Endodermal cell (in vitro differentiated cells): ENCODE measurements at regions not wholly inside any gene's neighbourhood (a gene's known extent, or its start where the extent isn't known, plus 50 kb on each side); places are given as distances from the start of the nearest gene placed in this dataset.

Source experiments
- DNase-seq: peaks from one replicate; pipeline ENCODE4 v3.0.0-alpha.2; 2017
- H3K27ac ChIP-seq: 2 replicates; pipeline ENCODE4 v1.5.1; 2013; ENCODE audit warnings: mild to moderate bottlenecking, low read depth, low read length, moderate library complexity
- H3K27me3 ChIP-seq: 2 replicates; pipeline ENCODE4 v1.6.1; 2013; ENCODE audit warnings: mild to moderate bottlenecking, low read length, moderate library complexity; ENCODE audit not compliant: insufficient read depth, control insufficient read depth, poor library complexity, severe bottlenecking
- H3K36me3 ChIP-seq: 2 replicates; pipeline ENCODE4 v1.7.0; 2013; ENCODE audit warnings: mild to moderate bottlenecking, low read length, moderate library complexity; ENCODE audit not compliant: control insufficient read depth, insufficient read depth
- H3K4me1 ChIP-seq: one replicate; pipeline ENCODE4 v1.7.0; 2013; ENCODE audit warnings: low read length; ENCODE audit not compliant: control insufficient read depth, insufficient read depth
- H3K4me3 ChIP-seq: 2 replicates; pipeline ENCODE4 v1.5.1; 2013; ENCODE audit warnings: mild to moderate bottlenecking, low read length, moderate library complexity
- H3K9ac ChIP-seq: 2 replicates; pipeline ENCODE4 v1.6.1; 2013; ENCODE audit warnings: mild to moderate bottlenecking, low read length, moderate library complexity; ENCODE audit not compliant: poor library complexity, severe bottlenecking; ENCODE audit errors: extremely low read depth
- H3K9me3 ChIP-seq: 2 replicates; pipeline ENCODE4 v1.6.1; 2013; ENCODE audit warnings: mild to moderate bottlenecking, low read length, moderate library complexity; ENCODE audit not compliant: control insufficient read depth
- H3K27ac Mint-ChIP-seq: 2 replicates; pipeline ENCODE4 v1.8.0; 2020; ENCODE audit warnings: mixed read lengths
- H3K27me3 Mint-ChIP-seq: 2 replicates; pipeline ENCODE4 v1.8.0; 2021; ENCODE audit warnings: mild to moderate bottlenecking, mixed read lengths; ENCODE audit not compliant: insufficient read depth
- H3K36me3 Mint-ChIP-seq: 2 replicates; pipeline ENCODE4 v1.8.0; 2020; ENCODE audit warnings: low read depth, mixed read lengths
- H3K4me1 Mint-ChIP-seq: 2 replicates; pipeline ENCODE4 v1.8.0; 2020; ENCODE audit warnings: mixed read lengths
- H3K4me3 Mint-ChIP-seq: 2 replicates; pipeline ENCODE4 v1.8.0; 2020; ENCODE audit warnings: mild to moderate bottlenecking, moderate library complexity, mixed read lengths
- H3K9me3 Mint-ChIP-seq: 2 replicates; pipeline ENCODE4 v1.8.0; 2020; ENCODE audit warnings: mild to moderate bottlenecking, mixed read lengths
- CTCF ChIP-seq: fragments of 200-600 bp; sonication (generic); conservative IDR thresholded peaks from 2 replicates; pipeline ENCODE4 v1.5.0; 2021; ENCODE audit warnings: antibody characterized with exemption, mild to moderate bottlenecking
- WGBS, 2 experiments: methylation state at CpG; one replicate each; pipeline versions ENCODE4 v1.1.5 to v1.1.7; 2013; ENCODE audit warnings: missing lambda C conversion rate in 2 of 2, mixed read lengths in 1 of 2; ENCODE audit not compliant: insufficient coverage in 1 of 2, insufficient read length in 1 of 2; 5-methylcytosine and 5-hydroxymethylcytosine counted together

- no peaks in the 10 kb centered on the region for H3K9me3 Mint-ChIP-seq
- no peak overlapping the region for H3K27ac ChIP-seq
Measured at GRCh38 chr6:74734901-74735300, 471.0 kb downstream of the COL12A1 start.

DNA sequence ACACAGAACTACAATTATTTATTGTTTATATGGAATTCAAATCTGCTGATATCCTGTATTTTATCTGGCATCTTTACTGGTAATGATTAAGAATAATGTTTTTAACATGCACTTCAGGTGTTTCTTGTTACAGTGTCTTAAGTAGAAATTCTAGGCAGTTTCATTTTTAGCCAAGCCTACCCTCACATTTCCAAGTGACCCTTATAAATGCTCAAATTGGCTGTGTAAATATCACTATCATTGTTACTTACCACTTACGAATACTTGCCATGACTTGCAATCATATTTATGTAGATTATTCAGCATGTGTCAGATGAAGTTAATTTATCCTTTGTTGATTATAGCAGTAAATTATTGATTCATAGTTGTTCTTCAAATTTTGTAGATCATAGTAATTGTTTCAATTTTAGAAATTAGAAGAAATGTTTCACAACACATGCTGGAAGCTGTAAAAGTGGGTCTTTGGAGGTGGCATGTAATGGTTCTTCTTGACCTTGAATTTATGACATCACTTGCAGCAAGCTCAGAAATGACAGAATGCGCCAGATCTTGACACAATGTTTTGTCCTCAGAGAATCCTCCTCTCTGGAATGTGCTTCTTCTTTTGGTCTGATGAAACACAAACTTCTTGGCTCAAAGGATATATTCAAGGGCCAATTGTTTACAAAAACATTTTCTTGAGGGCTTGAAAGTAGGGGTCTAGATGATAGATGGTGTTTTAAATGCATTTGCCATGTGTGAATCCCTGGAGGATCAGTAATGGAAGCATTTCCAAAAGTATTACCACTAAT is 471.8 kb downstream of the COL12A1 start:
- Mint-ChIP-seq H3K27me3 (no peaks in the 10 kb centered on the region), H3K36me3 (no peaks in the 10 kb centered on the region), H3K4me1 (peaks cover 3% of the 10 kb centered on the region), H3K4me3 (no peak overlapping the region), H3K9me3 (no peaks in the 10 kb centered on the region), H3K27ac (no peak overlapping the region)
- Histone ChIP-seq H3K36me3 (no peaks in the 10 kb centered on the region), H3K9me3 (no peaks in the 10 kb centered on the region), H3K4me1 (no peaks in the 10 kb centered on the region), H3K27me3 (no peaks in the 10 kb centered on the region), H3K9ac (no peak overlapping the region), H3K27ac (no peak overlapping the region), H3K4me3 (no peak overlapping the region)
- WGBS, 2 experiments = 0 to 50% methylated on average over 1 to 2 of the region's 2 CpGs
- DNase-seq = no peak
- TF ChIP-seq CTCF = no peak

More at GRCh38 chr6:74734901-74735300, 471.0 kb downstream of the COL12A1 start:
- Histone ChIP-seq H3K27me3 (no peaks in the 10 kb centered on the region), H3K4me1 (no peaks in the 10 kb centered on the region), H3K9ac (no peak overlapping the region), H3K36me3 (no peaks in the 10 kb centered on the region), H3K4me3 (no peak overlapping the region), H3K9me3 (no peaks in the 10 kb centered on the region)
- TF ChIP-seq CTCF = no peak
- Mint-ChIP-seq H3K36me3 (no peaks in the 10 kb centered on the region), H3K27me3 (no peaks in the 10 kb centered on the region), H3K27ac (no peak overlapping the region), H3K4me1 (peaks cover 3% of the 10 kb centered on the region), H3K4me3 (no peak overlapping the region)
- DNase-seq = no peak
- 94 to 95% methylated on average over 3 of the region's 3 CpGs for WGBS, 2 experiments

DNA sequence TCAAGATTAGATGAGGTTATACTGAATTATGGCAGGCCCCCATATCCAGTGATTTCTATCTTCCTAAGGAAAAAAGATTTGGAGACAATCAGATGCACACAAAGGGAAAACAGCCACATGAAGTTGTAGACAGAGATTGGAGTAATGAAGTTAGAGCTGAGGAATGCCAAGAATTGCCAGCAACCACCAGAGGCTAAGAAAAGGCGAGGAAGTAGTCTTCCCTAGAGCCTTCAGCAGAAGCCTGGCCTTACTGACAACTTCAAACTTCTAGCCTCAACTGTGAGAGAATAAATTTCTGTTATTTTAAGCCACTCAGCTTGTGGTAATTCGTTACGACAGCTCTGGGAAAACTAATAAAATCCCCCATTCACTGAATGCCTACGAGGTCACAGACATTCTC is 473.9 kb downstream of the COL12A1 start:
- Histone ChIP-seq H3K27ac (no peak overlapping the region), H3K9ac (no peak overlapping the region), H3K4me1 (no peaks in the 10 kb centered on the region), H3K27me3 (no peaks in the 10 kb centered on the region), H3K9me3 (no peaks in the 10 kb centered on the region), H3K36me3 (no peaks in the 10 kb centered on the region), H3K4me3 (no peak overlapping the region)
- WGBS, 2 experiments = 50 to 67% methylated on average over 1 to 4 of the region's 4 CpGs
- Mint-ChIP-seq H3K36me3 (no peaks in the 10 kb centered on the region), H3K4me1 (peaks cover 3% of the 10 kb centered on the region), H3K27ac (no peak overlapping the region), H3K4me3 (no peak overlapping the region), H3K27me3 (no peaks in the 10 kb centered on the region), H3K9me3 (no peaks in the 10 kb centered on the region)
- TF ChIP-seq CTCF = no peak
- DNase-seq = no peak
